ENCODE measurements at regions not wholly inside any gene's neighbourhood (a gene's known extent, or its start where the extent isn't known, plus 50 kb on each side); places are given as distances from the start of the nearest gene placed in this dataset.
"Not testable (repeated sequence)": the region's sequence is repeated elsewhere in the genome, so short reads cannot be mapped to it uniquely, and the experiment has no call there.

DNA sequence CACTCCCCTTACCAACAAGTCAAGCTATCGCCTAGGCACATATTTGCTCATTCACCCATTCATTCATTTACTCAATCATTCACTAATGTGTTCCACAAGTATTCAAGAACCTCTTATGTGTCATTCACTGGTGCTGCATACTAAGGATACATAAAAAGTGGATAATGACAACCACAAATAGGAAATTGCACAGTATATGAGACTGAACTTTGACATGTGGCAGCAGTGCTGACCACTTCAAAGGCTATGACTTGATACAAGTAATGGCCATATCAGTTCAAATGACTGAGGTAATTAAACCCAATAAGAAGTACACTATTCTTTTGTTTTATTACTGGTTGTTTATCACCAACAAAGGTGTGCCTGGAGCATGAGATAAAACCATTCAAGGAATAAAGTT, 282.5 kb downstream of the KLHL13 start:
- Histone ChIP-seq H3K9me3 (replicated peaks; ENCODE audit: control insufficient read depth, insufficient read depth, low read depth, low read length) (no peaks in the 10 kb centered on the region), H3K36me3 (ENCODE audit: control insufficient read depth, insufficient read depth, low read length) (no peaks in the 10 kb centered on the region), H3K9ac (ENCODE audit: insufficient read depth in 1 of 2, low read depth in 2 of 2, low read length in 2 of 2) (no peak overlapping the region), H3K4me2 (ENCODE audit: insufficient read depth, low read length) (no peak overlapping the region), H3K4me1 (replicated peaks in 1 of 2; ENCODE audit: control insufficient read depth in 2 of 2, insufficient read depth in 2 of 2, low read length in 2 of 2) (no peaks in the 10 kb centered on the region), H3K9me1 (ENCODE audit: control insufficient read depth, insufficient read depth, low read length) (no peaks in the 10 kb centered on the region), H3K27ac (ENCODE audit: extremely low read depth, low read depth, low read length) (no peak overlapping the region), H2AFZ (ENCODE audit: low read depth, low read length) (no peak overlapping the region), H3K79me2 (ENCODE audit: control insufficient read depth, insufficient read depth, low read length) (no peaks in the 10 kb centered on the region), H3K4me3 (no peak overlapping the region), H3K27me3 (ENCODE audit: control insufficient read depth in 2 of 2, insufficient read depth in 2 of 2, low read length in 2 of 2) (no peaks in the 10 kb centered on the region), H4K20me1 (replicated peaks; ENCODE audit: control insufficient read depth, insufficient read depth, low read length) (no peaks in the 10 kb centered on the region)
- FAIRE-seq (no peak), ATAC-seq (no peak), DNase-seq (ENCODE audit: extremely low read depth in 1 of 4, low spot score in 3 of 4) (no peak)
- POLR2A ChIA-PET, result no interaction called here
- no peak for TF ChIP-seq ATF1 (CRISPR knock-in tag; IDR thresholded peaks at IDR 0.05)
- no peak for TF ChIP-seq ATF1 (tag; IDR thresholded peaks at IDR 0.05)
- TF ChIP-seq ELF2 (CRISPR knock-in tag; IDR thresholded peaks at IDR 0.05), result no peak
- TF ChIP-seq ARNT (IDR thresholded peaks at IDR 0.05), result no peak
- no peak for TF ChIP-seq NEUROD1 (IDR thresholded peaks at IDR 0.05; ENCODE audit: borderline replicate concordance, low read depth, low read length, partially characterized antibody)
- TF ChIP-seq MCM2 (IDR thresholded peaks at IDR 0.05; ENCODE audit: low read depth), result no peak
- no peak for TF ChIP-seq ZNF76 (CRISPR knock-in tag; IDR thresholded peaks at IDR 0.05; ENCODE audit: borderline replicate concordance)
- no peak for TF ChIP-seq WHSC1 (IDR thresholded peaks at IDR 0.05; ENCODE audit: low read length)
- no peak for TF ChIP-seq ZBTB7A (IDR thresholded peaks at IDR 0.05; ENCODE audit: borderline replicate concordance, control insufficient read depth, low read depth, low read length)
- TF ChIP-seq DDX20 (tag; IDR thresholded peaks at IDR 0.05; ENCODE audit: low read depth), result no peak
- TF ChIP-seq BRF1 (IDR thresholded peaks at IDR 0.05; ENCODE audit: borderline replicate concordance, extremely low read depth, insufficient read length), result no peak
- TF ChIP-seq ARID1B (IDR thresholded peaks at IDR 0.05), result no peak
- CTCF ChIA-PET (ENCODE audit: low intra/inter-chr PET ratio), result no interaction called here
- WGBS (ENCODE audit: insufficient coverage, low coverage, missing lambda C conversion rate), result 0% methylated on average over 1 of the region's 1 CpG
- in situ Hi-C loops (cut with MboI) (no loop called here), intact Hi-C loops (cut with micrococcal nuclease) (no loop called here)
- no TSS peak for BruUV-seq (replicated peaks)

DNA sequence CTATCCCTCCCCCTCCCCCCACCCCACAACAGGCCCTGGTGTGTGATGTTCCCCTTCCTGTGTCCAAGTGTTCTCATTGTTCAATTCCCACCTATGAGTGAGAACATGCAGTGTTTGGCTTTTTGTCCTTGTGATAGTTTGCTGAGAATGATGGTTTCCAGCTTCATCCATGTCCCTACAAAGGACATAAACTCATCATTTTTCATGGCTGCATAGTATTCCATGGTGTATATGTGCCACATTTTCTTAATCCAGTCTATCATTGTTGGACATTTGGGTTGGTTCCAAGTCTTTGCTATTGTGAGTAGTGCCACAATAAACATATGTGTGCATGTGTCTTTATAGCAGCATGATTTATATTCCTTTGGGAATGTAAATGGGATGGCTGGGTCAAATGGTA, 295.1 kb downstream of the KLHL13 start:
- H3K9me3 ChIP-seq (replicated peaks; ENCODE audit: control insufficient read depth, insufficient read depth, low read depth, low read length); CTCF ChIA-PET (ENCODE audit: low intra/inter-chr PET ratio); in situ Hi-C loops (cut with MboI); H3K27me3 ChIP-seq (ENCODE audit: control insufficient read depth in 2 of 2, insufficient read depth in 2 of 2, low read length in 2 of 2); intact Hi-C loops (cut with micrococcal nuclease); DNase-seq (ENCODE audit: extremely low read depth in 1 of 4, low spot score in 3 of 4); H3K4me1 ChIP-seq (replicated peaks in 1 of 2; ENCODE audit: control insufficient read depth in 2 of 2, insufficient read depth in 2 of 2, low read length in 2 of 2); H3K4me2 ChIP-seq (ENCODE audit: insufficient read depth, low read length); POLR2A ChIA-PET; H4K20me1 ChIP-seq (replicated peaks; ENCODE audit: control insufficient read depth, insufficient read depth, low read length); H3K4me3 ChIP-seq; FAIRE-seq; H3K9ac ChIP-seq (ENCODE audit: insufficient read depth in 1 of 2, low read depth in 2 of 2, low read length in 2 of 2); H3K79me2 ChIP-seq (ENCODE audit: control insufficient read depth, insufficient read depth, low read length); H3K27ac ChIP-seq (ENCODE audit: extremely low read depth, low read depth, low read length); H3K36me3 ChIP-seq (ENCODE audit: control insufficient read depth, insufficient read depth, low read length); ATAC-seq; BruUV-seq (replicated peaks); H3K9me1 ChIP-seq (ENCODE audit: control insufficient read depth, insufficient read depth, low read length); H2AFZ ChIP-seq (ENCODE audit: low read depth, low read length): not testable (repeated sequence)
